WTC11 (cell line): ENCODE measurements at regions not wholly inside any gene's neighbourhood (a gene's known extent, or its start where the extent isn't known, plus 50 kb on each side); places are given as distances from the start of the nearest gene placed in this dataset.

ENCODE experiments used
- ATAC-seq: fragments of 200-7000 bp; cut with Tn5 transposase; 2 replicates; pipeline ENCODE4 v1.10.0; 2021; ENCODE audit warnings: mild to moderate bottlenecking, moderate library complexity
- CTCF ChIA-PET: fragments of 300-600 bp; sonication (Branson Sonifier 250); formaldehyde crosslinking; loops from one replicate; lab custom pipeline; 2021; ENCODE audit warnings: antibody characterized with exemption; lab: Charles Lee
- POLR2A ChIA-PET: fragments of 350-600 bp; sonication (Branson Sonifier 250); formaldehyde crosslinking; loops from one replicate; lab custom pipeline; 2021; ENCODE audit warnings: antibody characterized with exemption; lab: Charles Lee
- DNase-seq: peaks from one replicate; pipeline ENCODE4 v3.0.0; 2021; ENCODE audit warnings: low spot score
- H3K27ac Mint-ChIP-seq: 2 replicates; pipeline ENCODE4 v1.8.0; 2021; ENCODE audit warnings: mixed read lengths
- H3K27me3 Mint-ChIP-seq: 2 replicates; pipeline ENCODE4 v1.8.0; 2021; ENCODE audit warnings: low read depth, mild to moderate bottlenecking, moderate library complexity, mixed read lengths
- H3K36me3 Mint-ChIP-seq: 2 replicates; pipeline ENCODE4 v1.8.0; 2021; ENCODE audit warnings: mixed read lengths
- H3K4me1 Mint-ChIP-seq: 2 replicates; pipeline ENCODE4 v1.8.0; 2022; ENCODE audit warnings: mixed read lengths
- H3K4me3 Mint-ChIP-seq: 2 replicates; pipeline ENCODE4 v1.8.0; 2021; ENCODE audit warnings: mild to moderate bottlenecking, moderate library complexity, mixed read lengths
- H3K9me3 Mint-ChIP-seq: 2 replicates; pipeline ENCODE4 v1.8.0; 2021; ENCODE audit warnings: mixed read lengths
- ARID4B ChIP-seq: sonication (generic); formaldehyde crosslinking; IDR thresholded peaks from 2 replicates; pipeline ENCODE4 v1.8.0; 2023; ENCODE audit warnings: missing genetic modification reagents, mild to moderate bottlenecking, borderline replicate concordance
- CREB1 ChIP-seq: sonication (generic); formaldehyde crosslinking; IDR thresholded peaks from 2 replicates; pipeline ENCODE4 v1.8.0; 2023; ENCODE audit warnings: mild to moderate bottlenecking, missing genetic modification reagents
- CTCF ChIP-seq: fragments of 200-600 bp; IDR thresholded peaks from 2 replicates; pipeline ENCODE4 v1.8.0; 2022; ENCODE audit warnings: antibody characterized with exemption
- ESRRA ChIP-seq: sonication (generic); formaldehyde crosslinking; IDR thresholded peaks from 2 replicates; pipeline ENCODE4 v1.8.1; 2022; ENCODE audit warnings: mild to moderate bottlenecking, missing genetic modification reagents, borderline replicate concordance
- JUN ChIP-seq: sonication (generic); formaldehyde crosslinking; IDR thresholded peaks from 2 replicates; pipeline ENCODE4 v1.8.0; 2023; ENCODE audit warnings: mild to moderate bottlenecking, missing genetic modification reagents
- MLX ChIP-seq: sonication (generic); formaldehyde crosslinking; IDR thresholded peaks from 2 replicates; pipeline ENCODE4 v1.8.1; 2023; ENCODE audit warnings: mild to moderate bottlenecking, missing genetic modification reagents, moderate library complexity
- NR2C2 ChIP-seq: sonication (generic); formaldehyde crosslinking; IDR thresholded peaks from 2 replicates; pipeline ENCODE4 v1.8.0; 2022; ENCODE audit warnings: mild to moderate bottlenecking, missing genetic modification reagents
- TEAD4 ChIP-seq: sonication (generic); formaldehyde crosslinking; IDR thresholded peaks from 2 replicates; pipeline ENCODE4 v1.8.0; 2022; ENCODE audit warnings: mild to moderate bottlenecking, missing genetic modification reagents
- TP53 ChIP-seq: sonication (generic); formaldehyde crosslinking; IDR thresholded peaks from 2 replicates; pipeline ENCODE4 v1.8.1; 2023; ENCODE audit warnings: mild to moderate bottlenecking, missing genetic modification reagents
- ZBTB21 ChIP-seq: sonication (generic); formaldehyde crosslinking; IDR thresholded peaks from 2 replicates; pipeline ENCODE4 v1.8.1; 2023; ENCODE audit warnings: mild to moderate bottlenecking, missing genetic modification reagents, borderline replicate concordance
- ZNF532 ChIP-seq: fragments of 250-450 bp; sonication (Bioruptor Pico); IDR thresholded peaks from 2 replicates; pipeline ENCODE4 v1.9.0; 2021; ENCODE audit warnings: mild to moderate bottlenecking, borderline replicate concordance
- TF ChIP-seq, protein P1 (sequence below): sonication (generic); formaldehyde crosslinking; IDR thresholded peaks from 2 replicates; pipeline ENCODE4 v1.8.1; 2022; ENCODE audit warnings: low read depth, mild to moderate bottlenecking, moderate library complexity, missing genetic modification reagents, borderline replicate concordance
- TF ChIP-seq, protein P2 (sequence below): sonication (generic); formaldehyde crosslinking; IDR thresholded peaks from 2 replicates; pipeline ENCODE4 v1.8.0; 2023; ENCODE audit warnings: missing genetic modification reagents

- no peak for TF ChIP-seq ESRRA (CRISPR knock-in tag)
These were observed 126.9 kb downstream of the KCNS3 start (continued) for GRCh38 chr2:18005411-18005810.

- Mint-ChIP-seq H3K9me3 (peaks cover 58% of the 10 kb centered on the region), H3K27me3 (no peaks in the 10 kb centered on the region), H3K4me3 (no peak overlapping the region), H3K27ac (no peak overlapping the region), H3K36me3 (peaks cover 25% of the 10 kb centered on the region), H3K4me1 (no peaks in the 10 kb centered on the region)
- peak; percentile 56; the same call in 1 of the 2 replicates for TF ChIP-seq CTCF
- no peak for TF ChIP-seq ZBTB21
- TF ChIP-seq ZNF532 (CRISPR knock-in tag), result no peak
- ChIA-PET POLR2A (no interaction called here), CTCF (no interaction called here)
- DNase-seq, result no peak
- peak; percentile 89 for ATAC-seq
These were observed 123.2 kb downstream of the KCNS3 start for GRCh38 chr2:18001671-18002070.

DNA sequence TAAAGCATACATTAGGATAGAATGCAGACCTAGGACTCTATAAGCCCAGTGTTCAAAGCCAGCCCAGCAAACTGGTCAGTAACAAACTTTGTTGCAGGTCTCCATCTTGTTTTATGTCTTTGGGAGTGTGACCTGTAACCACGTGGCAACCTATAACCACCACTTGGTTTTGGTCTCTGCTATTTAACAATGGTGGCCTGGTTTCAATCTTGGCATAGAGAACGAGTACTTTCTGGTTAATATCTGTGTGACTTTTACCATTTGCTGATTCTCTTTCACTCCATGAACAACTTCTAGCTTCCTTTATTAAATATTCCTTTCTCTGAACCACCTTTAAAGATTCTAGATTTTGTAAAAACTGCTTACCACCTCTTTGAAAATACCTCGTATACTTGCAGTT lies 118.5 kb downstream of the KCNS3 start:
- DNase-seq, result no peak
- CTCF ChIA-PET, result no interaction called here
- POLR2A ChIA-PET, result no interaction called here
- ATAC-seq, result no peak
- Mint-ChIP-seq H3K36me3 (peaks cover 30% of the 10 kb centered on the region), H3K4me3 (no peak overlapping the region), H3K4me1 (peaks cover 6% of the 10 kb centered on the region; the same call in 1 of the 2 replicates), H3K27ac (no peak overlapping the region), H3K27me3 (peaks cover 3% of the 10 kb centered on the region; the same call in 1 of the 2 replicates), H3K9me3 (peaks cover 73% of the 10 kb centered on the region)
- TF ChIP-seq JUN (CRISPR knock-in tag) (no peak), CREB1 (CRISPR knock-in tag) (no peak), NR2C2 (CRISPR knock-in tag) (no peak), ARID4B (CRISPR knock-in tag) (no peak), TP53 (CRISPR knock-in tag) (no peak), CTCF (no peak), TEAD4 (CRISPR knock-in tag) (no peak), MLX (CRISPR knock-in tag) (no peak)
- TF ChIP-seq, protein P1, sequence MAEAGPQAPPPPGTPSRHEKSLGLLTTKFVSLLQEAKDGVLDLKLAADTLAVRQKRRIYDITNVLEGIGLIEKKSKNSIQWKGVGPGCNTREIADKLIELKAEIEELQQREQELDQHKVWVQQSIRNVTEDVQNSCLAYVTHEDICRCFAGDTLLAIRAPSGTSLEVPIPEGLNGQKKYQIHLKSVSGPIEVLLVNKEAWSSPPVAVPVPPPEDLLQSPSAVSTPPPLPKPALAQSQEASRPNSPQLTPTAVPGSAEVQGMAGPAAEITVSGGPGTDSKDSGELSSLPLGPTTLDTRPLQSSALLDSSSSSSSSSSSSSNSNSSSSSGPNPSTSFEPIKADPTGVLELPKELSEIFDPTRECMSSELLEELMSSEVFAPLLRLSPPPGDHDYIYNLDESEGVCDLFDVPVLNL (CRISPR knock-in tag), result no peak
- TF ChIP-seq, protein P2, sequence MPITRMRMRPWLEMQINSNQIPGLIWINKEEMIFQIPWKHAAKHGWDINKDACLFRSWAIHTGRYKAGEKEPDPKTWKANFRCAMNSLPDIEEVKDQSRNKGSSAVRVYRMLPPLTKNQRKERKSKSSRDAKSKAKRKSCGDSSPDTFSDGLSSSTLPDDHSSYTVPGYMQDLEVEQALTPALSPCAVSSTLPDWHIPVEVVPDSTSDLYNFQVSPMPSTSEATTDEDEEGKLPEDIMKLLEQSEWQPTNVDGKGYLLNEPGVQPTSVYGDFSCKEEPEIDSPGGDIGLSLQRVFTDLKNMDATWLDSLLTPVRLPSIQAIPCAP (CRISPR knock-in tag), result no peak
